Amniotic epithelial cell (primary cell): ENCODE measurements at regions not wholly inside any gene's neighbourhood (a gene's known extent, or its start where the extent isn't known, plus 50 kb on each side); places are given as distances from the start of the nearest gene placed in this dataset.
A peak's percentile ranks its signal among the peaks of the same experiment; 100 is the strongest.

Experiments
- DNase-seq: peaks from one replicate; pipeline ENCODE4 v3.0.0-alpha.2; 2010; ENCODE audit warnings: low read depth

DNA sequence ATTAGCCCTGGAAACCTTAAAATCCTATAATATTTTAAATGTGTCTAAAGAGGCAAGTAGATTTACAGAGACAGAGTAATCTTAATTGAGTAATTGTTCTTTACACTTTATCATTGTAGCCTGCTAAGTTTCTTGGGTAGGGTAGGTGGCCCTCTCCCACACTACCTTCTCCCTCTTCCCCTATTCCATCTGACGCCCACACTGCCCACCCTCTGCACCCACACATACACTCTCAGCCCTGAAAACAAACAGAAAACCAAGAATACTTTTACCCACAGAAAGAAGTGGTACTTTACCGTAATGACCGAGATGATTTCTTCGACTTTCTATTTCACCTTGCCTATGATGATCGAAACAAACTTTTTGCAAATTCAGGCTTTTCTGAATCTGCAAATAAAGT lies 320.4 kb upstream of the OBI1 start:
- DNase-seq, result no peak

DNA sequence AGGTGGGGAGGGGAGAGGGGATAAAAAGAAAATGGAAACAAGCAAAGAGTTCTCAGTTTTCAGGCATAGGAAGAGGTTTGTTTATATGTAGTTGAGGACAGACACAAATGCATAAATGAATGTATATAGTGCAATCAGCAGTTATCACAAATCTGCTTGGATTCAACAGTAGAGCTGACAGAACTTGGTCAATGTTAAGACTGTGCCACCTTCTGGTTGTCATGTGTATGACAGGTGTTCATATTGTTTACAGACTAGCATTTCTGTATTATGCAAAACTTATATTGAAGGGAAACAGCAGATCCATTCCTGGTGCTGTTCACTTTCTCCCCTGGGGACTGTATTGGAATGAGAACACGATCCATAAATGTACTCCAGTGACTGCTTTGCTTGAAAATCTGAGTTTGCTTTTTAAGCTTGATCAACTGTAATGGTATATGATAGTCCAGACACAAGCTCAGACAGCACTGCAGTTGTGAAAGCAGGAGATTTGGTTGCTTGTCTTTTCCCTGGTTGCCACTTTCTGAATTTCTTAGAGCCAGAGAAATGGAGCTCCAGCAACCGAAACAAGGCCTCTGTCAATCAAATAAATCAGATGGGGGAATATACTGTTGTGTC lies 319.5 kb upstream of the OBI1 start:
- peak; percentile 61 for DNase-seq

DNA sequence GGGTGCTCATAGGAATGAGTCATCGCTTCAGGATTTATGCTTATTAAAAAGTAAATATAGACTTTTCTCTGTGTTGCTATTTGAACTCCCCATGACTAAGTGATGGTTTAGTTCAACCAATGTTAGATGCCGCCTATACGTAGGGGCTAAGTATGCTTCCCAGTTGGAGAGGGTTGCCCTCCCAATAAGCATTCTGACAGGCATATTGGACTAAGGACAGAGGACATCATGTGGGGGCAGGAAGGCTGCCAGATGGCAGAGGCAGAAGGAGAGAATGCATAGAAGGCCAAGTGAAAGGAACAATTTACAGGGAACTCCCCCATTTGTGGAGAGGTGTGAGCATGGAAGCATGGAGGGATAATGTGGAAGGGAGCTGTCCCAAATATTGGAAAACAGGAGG lies 318.4 kb upstream of the OBI1 start:
- DNase-seq, result no peak

DNA sequence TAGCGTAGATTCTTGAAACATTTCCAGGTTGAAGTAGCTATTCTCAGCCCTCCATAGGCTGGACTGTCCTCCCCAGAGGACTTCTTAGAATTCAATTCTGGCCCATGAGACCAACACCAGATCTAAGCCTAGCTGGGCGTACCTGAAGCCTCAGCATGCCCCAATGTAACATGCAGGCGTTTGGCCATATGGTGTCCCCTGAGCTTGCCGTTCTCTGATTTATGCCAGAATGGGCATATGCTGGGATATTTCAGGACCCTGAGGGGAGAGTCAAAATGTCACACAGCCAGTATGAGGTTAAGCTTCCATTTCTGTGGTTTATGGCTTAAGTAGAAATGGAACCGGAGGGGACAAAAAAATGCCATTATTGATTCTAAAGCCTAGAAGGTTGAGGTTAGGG lies 317.7 kb upstream of the OBI1 start:
- DNase-seq, result no peak

DNA sequence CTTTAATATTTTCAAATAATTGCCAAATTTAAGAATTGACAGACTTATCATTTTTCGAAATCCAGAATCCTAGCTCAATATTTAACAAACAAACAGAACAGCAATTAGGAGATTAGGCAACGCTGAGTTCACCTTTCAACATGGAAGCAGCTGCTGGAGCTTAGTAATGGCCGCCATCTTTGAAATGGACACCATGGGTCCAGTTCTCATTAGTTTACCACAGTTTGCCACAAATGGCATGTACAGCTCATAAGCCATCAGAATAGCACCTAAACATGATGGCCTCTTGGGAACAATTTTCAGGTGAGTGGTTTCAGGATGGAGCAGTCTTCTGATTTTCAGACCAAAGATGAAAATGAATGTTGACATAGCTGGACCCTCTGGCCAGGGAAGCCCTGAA lies 313.6 kb upstream of the OBI1 start:
- DNase-seq, result no peak

DNA sequence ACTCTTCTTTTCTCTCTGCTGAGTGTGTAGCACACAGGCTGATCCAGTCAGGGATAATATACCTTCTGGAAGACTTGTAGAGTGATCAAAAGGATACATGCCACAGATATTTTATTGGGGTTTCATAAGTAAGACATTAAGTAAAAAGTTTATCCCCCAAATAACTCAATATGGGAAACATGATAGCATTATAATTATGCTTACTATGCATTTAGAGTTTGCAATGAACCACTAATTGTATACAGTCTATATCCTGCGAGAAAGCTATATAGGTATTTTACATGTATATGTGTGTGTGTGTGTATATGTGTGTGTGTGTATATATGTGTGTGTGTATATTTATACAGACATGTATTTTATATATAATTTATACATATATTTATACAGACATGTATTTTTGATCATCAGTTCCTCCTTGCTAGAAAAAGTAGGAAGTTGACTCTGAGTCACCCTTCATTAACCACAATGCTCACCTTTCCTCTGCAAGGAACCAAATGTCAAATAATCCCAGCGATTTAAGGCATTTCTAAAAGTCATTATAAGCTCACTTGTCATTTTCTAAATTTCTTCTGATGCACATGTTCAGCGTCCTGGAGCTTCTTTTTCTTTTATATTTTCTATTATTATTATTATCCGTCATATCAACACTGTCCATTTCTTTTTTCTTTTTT lies 312.5 kb upstream of the OBI1 start:
- DNase-seq, result no peak

DNA sequence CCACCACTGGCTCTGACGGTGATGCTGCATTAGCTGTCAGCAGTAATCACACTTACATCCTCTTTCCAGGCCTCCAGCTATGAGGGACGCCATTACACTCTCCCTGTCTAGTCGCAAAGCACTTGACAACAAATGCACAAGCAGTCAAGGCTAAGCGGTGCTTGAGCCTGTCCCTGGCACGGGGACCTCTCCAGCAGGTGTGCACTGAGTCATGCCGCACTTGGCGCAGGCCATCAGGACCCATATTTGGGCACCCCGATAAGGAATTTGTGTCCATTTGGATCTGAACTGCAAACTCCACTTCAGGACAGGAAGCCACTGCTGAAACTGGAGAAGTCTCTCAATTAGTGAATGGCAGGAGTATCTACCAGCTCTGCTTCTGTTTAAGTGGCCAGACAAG lies 301.9 kb upstream of the OBI1 start:
- no peak for DNase-seq

DNA sequence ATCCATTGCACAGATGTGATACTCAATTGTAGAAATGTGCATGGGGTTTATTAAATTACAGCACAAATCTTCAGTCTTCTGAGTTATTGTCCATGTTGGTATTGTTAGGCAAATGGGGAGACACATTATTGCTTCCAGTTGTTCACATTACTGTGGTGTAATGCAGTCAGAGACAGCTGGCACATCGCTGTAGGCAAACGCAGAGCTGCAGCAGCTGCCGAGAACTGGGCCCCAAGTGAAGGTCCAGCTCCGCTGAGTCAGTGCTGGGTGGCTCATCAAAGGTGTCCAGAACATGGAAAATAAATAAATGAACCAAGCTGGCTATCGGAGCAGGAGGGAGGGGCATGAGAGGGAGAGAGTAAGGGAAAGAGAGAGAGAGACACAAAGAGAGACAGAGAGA lies 299.1 kb upstream of the OBI1 start:
- no peak for DNase-seq

DNA sequence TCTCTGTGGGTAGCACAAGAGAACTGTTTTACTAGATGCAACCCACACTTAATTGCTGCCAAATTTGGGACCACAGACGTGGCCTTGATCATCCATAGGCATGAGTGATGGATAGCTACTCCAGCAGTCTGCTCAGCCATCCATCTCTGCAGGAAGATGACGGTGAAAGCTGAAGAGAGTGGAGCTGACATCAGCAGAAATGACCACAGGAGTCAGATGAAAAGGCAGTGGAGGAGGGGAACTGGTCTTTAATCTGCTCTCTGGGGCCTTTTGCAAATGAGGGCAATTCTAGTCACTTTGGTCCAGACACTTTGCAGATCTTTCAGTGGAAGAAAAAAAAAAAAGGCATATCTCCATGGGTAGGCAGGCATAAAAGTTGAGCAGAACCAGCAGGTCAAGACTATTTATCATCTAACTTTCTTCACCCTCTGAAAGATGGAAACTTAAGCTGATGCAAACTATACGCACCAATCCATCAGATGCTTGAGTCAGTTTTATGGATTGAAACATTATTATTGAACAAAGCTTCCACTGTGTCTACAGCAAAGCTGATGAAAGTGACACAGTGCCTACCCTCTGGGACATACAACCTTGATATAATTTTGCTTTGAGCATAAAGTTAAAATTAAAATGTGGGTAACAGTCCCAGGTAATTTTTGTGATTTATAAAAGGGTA lies 281.6 kb upstream of the OBI1 start:
- no peak for DNase-seq

DNA sequence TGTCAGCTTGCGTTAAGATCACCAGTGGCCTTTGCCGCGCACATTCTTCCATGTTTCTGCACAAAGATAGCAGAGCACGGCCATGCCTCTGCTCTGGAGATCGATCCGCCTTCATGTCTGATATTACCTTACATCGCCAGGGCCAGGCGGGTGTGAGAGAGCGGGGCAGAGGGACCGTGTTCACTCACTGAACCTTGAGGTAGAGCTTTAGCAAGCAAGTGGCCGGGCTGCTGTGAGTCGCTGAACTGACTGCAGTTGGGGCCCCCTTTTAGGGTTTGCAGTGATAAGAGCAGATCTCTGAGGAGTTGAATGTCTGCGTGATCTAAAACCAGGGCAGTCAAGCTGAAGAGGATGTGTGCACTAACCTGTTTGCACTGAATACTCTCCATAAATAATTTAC lies 275.4 kb upstream of the OBI1 start:
- DNase-seq, result no peak

DNA sequence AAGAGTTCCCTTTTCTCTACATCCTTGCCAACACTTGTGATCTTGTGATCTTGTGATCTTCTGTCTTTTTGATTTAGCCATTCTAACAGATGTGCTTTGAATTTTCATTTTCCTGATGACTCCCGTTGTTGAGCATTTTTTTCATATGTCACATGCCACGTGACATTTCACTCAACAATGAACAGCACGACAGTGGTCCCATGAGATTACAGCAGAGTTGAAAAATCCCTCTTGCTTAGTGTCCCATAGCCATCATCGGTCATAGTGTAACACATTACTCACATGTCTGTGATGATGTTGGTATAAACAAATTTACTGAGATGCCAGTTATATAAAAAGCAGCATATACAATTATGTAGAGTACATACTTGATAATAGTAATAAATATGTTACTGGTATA lies 256.1 kb upstream of the OBI1 start:
- no peak for DNase-seq

DNA sequence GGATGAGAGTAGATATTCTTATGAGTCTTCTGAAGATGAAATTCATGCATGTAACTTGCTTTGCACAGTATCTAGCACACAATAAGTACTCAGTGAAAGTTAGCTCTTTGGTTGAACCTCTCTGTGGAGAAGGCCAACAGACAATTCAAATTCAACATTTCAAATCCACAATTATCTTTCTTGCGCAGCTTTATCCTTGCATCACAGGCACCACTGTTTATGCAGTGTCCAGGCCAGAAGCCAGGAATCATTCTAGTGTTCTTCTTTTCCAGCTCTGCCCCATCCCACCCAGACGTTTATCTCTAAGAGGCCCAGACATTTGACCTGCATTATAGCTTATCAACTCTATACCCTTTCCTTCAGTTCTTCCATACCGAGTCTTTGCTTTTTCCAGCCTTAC lies 254.7 kb upstream of the OBI1 start:
- DNase-seq, result no peak

DNA sequence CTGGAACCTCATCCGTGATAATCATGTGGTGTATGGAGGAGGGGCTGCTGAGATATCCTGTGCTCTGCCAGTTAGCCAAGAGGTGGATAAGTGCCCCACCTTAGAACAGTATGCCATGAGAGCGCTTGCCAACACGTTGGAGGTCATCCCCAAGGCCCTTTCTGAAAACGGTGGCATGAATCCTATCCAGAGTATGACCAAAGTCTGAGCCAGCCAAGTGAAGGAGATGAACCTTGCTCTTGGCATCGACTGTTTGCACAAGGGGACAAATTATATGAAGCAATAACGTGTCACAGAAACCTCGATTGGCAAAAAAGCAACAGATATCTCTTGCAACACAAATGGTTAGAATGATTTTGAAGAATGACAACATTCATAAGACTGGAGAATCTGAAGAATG lies 251.2 kb upstream of the OBI1 start:
- no peak for DNase-seq

DNA sequence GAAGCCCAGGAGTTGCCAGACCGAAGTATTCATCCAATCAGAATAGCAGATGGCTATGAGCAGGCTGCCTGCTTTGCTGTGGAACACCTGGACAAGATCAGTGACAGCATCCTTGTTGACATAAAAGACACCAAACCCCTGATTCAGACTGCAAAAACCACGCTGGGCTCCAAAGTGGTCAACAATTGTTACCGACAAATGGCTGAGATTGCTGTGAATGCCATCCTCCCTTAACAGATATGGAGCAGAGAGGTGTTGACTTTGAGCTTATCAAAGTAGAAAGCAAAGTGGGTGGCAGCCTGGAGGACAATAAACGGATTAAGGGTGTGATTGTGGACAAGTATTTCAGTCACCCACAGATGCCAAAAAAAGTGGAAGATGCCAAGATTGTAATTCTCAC lies 250.3 kb upstream of the OBI1 start:
- DNase-seq, result no peak

DNA sequence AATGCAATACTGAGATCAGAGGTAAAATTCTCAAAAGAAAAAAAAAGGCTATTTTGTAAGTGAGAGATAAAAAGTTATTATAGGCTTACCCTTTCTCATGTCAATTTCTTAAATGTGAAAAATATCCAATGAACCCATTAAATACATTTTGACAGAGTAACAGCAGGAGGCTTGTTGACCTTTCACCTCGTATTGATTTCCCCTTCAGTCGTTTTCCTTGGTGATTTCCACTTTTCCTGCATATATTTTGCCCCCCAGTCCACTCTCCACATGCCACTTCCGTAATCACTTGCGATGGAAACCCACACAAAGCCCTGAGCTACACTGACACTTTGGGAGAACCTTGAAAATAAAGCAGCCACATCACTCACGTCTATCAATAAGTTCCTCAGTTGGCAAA lies 248.1 kb upstream of the OBI1 start:
- DNase-seq, result no peak

DNA sequence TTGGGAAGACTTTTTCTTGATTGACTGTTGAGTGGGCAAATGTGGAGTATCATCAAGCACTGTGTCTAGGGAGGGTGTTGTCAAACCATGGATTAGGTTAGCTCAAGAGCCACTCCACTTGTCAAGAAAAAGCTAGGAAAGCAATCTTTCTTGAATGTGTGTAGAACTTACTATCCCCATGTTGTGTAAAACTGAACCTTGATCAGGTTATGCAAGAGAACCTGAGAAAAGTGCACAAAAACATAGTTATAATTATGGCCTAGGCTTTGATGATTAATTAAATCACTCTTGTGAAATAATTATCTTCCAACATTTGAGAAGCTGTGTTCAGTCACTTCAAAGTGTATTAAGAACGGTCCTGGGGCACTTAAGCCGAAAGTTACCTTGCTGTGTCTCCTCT lies 238.2 kb upstream of the OBI1 start:
- DNase-seq, result no peak

DNA sequence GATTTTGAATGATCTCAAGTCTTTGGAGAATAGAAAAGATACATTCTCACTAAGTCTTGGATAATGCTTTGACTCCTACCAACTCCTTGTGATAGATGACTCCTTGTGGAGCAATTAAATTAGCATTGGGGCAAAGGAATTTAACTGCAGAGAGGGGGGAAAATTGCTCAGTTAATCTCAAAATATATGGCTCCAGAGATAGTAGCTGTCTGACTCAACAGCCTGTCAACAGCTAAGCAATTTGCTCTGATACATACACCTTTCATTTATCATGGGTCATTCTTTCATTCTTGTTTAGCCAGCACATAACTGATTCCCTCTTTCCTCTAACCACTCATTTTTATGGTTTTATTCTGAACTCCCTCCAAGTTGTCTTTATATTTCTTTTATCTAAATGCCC lies 225.6 kb upstream of the OBI1 start:
- no peak for DNase-seq

DNA sequence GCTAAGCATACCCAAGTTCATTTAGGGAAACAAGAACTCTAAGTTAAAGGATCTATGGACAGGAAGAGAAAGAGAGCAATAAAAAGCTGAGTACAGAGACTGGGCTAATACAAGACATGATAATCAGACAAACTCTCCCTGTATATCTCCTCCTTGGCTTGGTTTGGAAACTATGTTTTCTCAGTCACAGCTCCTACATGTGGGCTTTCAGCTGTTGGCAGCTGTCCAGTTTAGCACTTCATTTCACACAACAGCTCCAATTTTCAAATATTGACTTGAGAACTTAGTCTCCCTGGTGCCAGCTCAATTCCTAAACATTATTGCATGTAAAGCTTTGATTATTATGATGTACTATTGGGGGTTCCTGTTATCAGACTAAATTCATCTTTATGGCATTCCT lies 222.8 kb upstream of the OBI1 start:
- DNase-seq, result no peak

DNA sequence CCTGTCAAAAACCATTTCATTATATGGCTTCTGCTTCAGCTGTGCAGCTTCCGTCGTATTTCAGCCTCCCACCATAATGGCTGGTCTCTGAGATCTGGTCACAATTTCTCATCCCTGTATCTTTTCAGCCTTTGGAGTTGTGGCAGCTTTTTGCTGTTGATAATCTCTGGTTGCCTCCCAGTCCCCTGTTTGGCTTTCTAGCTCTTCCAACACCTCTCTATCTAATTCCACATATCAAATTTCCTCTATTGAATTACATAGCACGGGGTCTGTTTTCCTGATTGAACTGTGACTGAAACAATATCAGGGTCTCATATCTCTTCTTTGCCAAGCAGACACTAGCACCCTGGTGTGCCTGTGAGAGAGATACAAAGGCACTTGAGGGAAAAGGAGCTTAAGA lies 222.1 kb upstream of the OBI1 start:
- DNase-seq, result no peak

DNA sequence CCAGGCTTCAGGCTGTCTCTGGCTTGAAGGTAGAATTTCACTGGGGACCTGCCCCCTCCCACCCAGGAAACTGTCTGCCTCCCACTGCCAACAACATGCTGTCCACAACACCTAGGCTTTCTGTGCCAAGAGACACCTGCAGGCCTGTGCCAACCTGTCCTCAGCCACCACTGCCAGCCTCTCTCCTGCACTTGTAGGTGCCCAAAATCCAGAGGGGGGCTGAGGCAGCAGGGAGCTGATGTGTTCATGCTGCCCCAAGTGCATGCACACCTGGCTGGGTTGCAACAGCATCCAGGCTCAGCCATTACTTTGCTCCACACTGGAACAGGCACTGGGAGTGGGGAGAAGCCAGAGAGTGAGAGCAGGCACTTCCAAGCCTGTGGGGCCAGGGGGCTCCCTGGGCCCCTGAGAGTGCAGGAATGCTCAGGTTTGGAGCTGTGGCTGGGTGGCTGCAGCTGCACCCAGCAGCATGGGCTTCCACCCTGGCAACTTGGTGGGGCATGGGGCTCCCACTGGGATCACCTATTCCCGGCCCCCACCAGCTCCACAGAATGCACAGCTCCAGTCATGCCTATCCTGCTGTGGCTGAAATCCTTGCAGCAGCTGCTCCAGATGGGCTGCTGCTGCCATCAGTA lies 218.1 kb upstream of the OBI1 start:
- no peak for DNase-seq

DNA sequence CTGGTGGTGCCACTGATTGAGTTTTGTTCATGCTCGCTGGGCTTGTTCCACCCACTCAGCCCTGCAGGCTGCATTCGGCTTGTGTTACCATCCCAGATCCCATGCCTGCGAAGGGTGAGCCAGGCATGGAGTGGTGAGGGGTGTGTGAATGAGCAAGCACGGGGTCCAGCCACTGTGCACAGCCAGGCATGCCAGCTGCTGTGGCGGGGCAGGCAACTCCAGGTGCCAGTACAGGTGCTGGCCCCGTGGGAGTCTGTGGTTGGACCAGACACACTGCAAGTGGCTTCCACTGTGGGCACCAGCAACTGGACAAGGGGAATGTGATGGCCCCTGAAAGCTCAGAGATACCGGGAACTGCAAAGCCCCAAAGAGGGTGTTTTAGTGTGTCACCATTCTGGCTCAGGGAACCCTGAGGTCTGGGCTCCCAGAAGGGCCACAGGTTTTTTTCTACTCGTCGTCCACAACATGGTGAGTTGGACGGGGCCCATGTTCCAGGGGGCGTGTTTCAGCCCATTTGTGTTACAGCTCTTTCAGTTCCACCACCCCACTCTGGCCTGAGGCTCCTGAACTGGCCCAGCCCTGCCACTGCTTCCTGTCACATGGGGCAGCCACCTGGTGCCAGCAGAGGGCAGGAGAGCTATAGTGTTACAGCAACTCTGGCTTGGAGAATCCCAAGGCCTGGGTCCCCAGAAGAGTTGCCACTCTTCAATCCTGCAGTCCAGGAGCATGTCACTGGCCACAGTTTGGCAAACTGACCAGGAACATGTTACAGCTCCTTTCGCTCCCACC lies 217.0 kb upstream of the OBI1 start:
- DNase-seq, result no peak

DNA sequence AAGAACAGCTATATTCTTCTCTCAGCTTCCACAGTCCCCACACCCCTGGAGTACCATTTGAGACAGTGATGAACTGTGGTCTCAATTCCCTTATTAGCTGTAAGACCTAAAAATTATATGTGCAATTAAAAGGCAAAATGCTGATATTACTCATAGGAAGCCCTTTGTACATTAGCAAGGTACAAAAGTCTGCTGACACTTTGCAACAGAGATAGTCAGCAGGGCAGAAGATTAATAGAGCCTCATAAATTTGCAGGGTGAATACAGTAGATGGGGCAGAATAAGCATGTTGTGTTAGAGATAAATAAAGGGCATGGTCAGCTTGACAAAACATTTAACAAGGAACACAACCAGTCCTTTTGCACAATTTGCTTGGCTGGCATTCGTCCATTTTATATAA lies 210.0 kb upstream of the OBI1 start:
- no peak for DNase-seq

DNA sequence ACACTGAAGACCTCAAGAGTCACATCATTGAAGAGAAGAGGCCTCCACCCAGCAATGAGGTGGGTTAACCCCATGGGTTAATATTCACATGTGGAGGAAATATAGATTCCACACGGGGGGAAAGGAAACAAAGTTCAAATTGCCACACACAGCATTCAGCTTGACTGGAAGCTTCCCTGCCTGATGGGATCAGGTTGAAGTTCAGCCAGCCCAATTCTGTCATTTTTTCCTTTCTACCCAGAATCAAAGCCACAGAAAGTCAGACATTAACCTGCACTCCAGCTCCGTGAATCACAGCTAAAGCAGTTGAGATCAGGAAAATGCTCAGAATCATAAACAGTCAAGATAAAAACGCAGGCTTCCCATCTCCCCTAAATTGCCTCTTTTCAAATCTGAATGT lies 208.7 kb upstream of the OBI1 start:
- DNase-seq, result no peak
